ENCODE measurements at regions not wholly inside any gene's neighbourhood (a gene's known extent, or its start where the extent isn't known, plus 50 kb on each side); places are given as distances from the start of the nearest gene placed in this dataset.
"Not testable (repeated sequence)": the region's sequence is repeated elsewhere in the genome, so short reads cannot be mapped to it uniquely, and the experiment has no call there.

DNA sequence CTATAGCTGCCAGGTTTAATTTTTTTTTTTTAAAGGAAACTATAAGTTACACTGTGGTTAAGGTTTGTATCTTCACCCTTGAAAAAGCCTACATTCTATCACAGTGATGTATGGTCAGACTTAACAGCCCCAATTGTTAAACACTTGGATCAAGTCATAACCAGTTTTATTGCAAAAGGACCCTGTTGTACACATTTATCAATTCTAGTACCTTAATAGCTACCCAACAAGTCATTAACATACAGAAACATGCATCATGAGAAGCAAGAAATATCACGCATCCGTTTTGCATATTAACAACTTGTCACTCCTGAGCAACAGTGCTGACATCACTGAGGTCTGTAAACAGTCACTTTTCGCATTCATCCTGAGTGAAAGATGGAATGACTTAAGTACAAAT is 62.4 kb upstream of the AMN1 start:
- TF ChIP-seq, protein P1, sequence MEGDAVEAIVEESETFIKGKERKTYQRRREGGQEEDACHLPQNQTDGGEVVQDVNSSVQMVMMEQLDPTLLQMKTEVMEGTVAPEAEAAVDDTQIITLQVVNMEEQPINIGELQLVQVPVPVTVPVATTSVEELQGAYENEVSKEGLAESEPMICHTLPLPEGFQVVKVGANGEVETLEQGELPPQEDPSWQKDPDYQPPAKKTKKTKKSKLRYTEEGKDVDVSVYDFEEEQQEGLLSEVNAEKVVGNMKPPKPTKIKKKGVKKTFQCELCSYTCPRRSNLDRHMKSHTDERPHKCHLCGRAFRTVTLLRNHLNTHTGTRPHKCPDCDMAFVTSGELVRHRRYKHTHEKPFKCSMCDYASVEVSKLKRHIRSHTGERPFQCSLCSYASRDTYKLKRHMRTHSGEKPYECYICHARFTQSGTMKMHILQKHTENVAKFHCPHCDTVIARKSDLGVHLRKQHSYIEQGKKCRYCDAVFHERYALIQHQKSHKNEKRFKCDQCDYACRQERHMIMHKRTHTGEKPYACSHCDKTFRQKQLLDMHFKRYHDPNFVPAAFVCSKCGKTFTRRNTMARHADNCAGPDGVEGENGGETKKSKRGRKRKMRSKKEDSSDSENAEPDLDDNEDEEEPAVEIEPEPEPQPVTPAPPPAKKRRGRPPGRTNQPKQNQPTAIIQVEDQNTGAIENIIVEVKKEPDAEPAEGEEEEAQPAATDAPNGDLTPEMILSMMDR (IDR thresholded peaks at IDR 0.05), result not testable (repeated sequence)
- not testable (repeated sequence) for TF ChIP-seq POLR2A, EP300 (IDR thresholded peaks at IDR 0.05)

Measured in tibial nerve (tissue), 4 donors.